Activated CD4-positive, alpha-beta T cell treated with anti-CD3 and anti-CD28 coated beads, Interleukin-2, Interleukin-6, amounts not matched to agents 100 ng/mL and 50 ng/mL, durations not matched to agents 16 hours and 8 hours (primary cell): ENCODE measurements at regions not wholly inside any gene's neighbourhood (a gene's known extent, or its start where the extent isn't known, plus 50 kb on each side); places are given as distances from the start of the nearest gene placed in this dataset.

Experiments used
- DNase-seq: peaks from one replicate; pipeline ENCODE4 v3.0.0-alpha.2; 2020

DNA sequence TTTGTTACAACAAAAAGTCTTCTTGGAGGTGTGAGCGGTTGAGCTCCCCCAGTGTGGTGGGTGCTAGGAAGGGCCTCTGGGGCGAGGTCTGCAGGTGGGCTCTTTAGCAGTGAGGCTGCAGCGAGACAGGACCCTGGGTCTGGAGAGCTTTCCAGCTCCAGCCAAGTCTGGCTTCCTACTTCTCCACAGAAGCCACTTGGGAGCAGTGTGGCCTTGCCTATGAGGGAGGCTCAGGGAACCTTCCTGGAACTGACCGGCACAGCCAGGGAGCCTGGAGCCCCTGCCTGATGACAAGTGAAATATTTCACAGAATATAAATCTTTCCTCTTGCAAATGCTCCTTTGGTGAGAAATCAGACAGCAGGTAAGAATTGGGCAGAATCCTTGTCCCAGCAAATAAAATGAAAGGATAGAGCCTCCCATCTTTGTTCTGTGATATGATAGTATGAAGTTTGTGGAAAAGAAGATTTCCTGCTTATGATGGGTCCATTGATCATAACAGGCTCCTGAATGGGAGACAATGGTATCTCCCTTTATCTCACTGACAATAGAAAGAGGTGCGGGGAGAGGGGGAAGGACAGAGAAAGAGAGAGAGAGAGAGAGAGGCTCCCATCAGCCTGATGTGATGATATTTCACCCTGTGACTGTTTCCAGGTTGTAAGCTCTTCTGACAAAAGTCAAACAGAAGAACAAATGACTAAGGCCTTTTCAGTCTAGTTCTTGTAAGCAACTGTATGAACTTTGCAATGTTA is 289.8 kb upstream of the SPRED2 start:
- no peak for DNase-seq

- DNase-seq, result no peak
Observed at GRCh38 chr2:65716698-65717097, 284.3 kb upstream of the SPRED2 start.

- DNase-seq, result no peak
Observed at GRCh38 chr2:65715323-65715722, 282.9 kb upstream of the SPRED2 start.

DNA sequence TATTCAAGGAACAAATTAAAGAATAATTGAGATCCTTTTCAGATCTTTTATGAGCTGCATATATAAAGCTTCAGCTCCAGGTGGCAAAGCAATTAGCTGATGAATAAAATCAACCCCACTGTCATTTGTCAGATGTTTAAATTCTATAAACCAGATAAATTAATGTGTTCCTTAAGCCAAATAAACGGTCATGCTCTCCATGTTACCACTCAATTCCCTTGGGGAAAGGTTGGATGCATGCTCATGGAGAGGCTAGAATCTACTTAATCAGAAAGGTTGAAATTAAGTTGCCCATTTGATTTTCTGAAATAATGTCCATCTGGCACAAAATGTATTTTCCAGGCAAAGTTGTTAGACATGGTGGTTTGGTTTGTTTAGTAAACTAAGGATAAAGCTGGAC is 282.5 kb upstream of the SPRED2 start:
- DNase-seq, result no peak

GRCh38 chr2:65711863-65712262 is 279.5 kb upstream of the SPRED2 start:
- DNase-seq, result no peak

GRCh38 chr2:65710779-65711295 is 278.4 kb upstream of the SPRED2 start:
- DNase-seq, result peak; percentile 7

DNA sequence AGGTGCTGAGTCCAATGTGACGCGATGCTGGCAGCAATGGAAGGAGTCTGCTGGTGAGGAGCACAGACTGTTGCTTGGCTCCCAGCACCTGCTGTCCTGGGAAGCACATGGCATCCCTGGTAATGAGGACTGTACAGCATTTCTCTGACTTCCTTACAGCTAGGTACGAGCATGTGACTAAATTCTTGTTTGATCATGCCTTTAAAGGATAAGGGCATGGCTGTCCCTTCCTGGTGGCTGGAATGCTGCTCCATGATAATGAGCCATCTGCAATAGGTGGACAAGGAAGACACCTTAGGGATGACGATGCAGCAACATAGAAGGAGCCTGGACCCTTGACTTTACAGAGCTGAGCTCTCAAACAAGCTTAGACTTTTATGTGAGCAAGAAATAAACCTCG is 278.0 kb upstream of the SPRED2 start:
- DNase-seq, result no peak

DNA sequence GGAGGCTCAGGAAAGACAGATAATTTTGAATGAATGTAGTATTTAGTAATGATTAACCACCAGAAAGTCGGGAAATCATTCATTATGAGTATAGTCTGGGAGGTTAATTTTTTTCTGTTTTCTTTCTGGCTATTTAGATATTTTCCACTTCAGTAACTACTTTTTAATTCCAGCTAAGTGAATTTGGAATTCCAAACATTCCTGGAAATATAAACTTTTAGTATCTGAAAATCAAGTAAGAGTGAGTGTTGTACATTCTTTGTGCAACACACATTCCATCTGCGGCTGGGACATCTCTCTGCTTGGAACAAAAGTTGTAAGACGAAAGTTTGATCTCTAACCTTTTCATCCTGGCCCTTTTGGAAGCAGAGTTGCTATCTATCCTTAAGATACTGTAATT is 275.7 kb upstream of the SPRED2 start:
- DNase-seq, result no peak

- DNase-seq, result no peak
Observed at GRCh38 chr2:65706411-65706810, 274.0 kb upstream of the SPRED2 start.

DNA sequence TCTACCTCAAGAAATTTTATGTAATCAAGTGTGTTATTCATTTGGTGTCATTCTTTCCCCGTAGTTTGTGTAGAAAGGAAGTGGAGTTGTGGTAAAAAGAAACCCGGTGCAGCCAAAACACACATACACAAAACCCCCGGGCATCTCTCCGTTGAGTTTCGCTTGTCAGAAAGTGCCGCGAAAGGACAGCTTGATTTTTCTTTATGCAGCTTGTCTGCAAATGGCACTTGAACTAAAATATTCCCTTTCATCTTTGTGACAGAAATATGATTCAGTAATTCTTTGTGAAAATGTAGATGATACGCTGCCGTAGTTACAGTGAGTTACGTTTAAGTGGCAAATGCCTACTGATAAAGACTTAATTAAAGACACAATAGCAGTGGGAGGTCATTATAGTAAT is 268.8 kb upstream of the SPRED2 start:
- no peak for DNase-seq

GRCh38 chr2:65700720-65701119 is 268.3 kb upstream of the SPRED2 start:
- no peak for DNase-seq

- no peak for DNase-seq
Observed at GRCh38 chr2:65700004-65700651, 267.7 kb upstream of the SPRED2 start.

DNA sequence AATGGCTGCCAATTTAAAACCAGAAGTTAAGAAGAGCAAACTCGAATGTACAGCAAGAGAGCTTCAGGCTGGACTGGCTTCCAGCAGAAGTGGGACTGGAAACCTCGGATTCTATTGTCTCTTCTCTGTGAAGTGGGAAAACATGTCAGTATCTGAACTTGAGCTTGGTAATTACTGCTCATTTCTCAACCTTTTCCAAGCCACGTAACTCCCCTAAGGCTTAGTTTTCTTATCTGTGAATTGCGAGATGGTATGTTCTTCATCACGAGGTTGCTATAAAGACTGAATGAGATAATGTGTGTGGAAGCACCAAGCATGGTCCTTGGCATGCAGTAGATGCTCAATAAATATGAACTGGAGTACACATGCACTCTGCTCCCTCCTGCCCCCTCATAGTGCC is 259.4 kb upstream of the SPRED2 start:
- no peak for DNase-seq

- no peak for DNase-seq
Observed at GRCh38 chr2:65688141-65688886, 255.9 kb upstream of the SPRED2 start.

- DNase-seq, result no peak
Observed at GRCh38 chr2:65687614-65688013, 255.2 kb upstream of the SPRED2 start.

- no peak for DNase-seq
Observed at GRCh38 chr2:65686928-65687521, 254.6 kb upstream of the SPRED2 start.

- no peak for DNase-seq
Observed at GRCh38 chr2:65681503-65681902, 249.1 kb upstream of the SPRED2 start.

- no peak for DNase-seq
Observed at GRCh38 chr2:65678779-65679391, 246.5 kb upstream of the SPRED2 start.

- DNase-seq, result no peak
Observed at GRCh38 chr2:65675350-65675749, 243.0 kb upstream of the SPRED2 start.

GRCh38 chr2:65671670-65672242 is 239.4 kb upstream of the SPRED2 start:
- no peak for DNase-seq

DNA sequence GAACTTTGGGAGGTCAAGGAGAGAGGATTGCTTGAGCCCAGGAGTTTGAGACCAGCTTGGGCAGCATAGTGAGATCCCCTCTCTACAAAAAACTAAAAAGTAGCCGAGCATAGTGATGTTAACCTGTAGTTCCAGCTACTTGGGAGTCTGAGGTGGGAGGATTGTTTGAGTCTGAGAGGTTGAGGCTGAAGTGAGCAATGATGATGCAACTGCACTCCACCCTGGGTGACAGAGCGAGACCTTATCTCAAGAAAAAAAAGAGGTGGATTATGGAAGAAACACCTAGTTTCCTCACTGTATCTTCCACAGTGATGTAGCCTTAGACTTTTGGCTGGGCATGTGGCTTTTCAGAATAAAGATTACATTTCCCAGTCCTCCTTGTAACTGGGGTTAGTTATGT is 237.2 kb upstream of the SPRED2 start:
- no peak for DNase-seq

- no peak for DNase-seq
Observed at GRCh38 chr2:65668744-65669143, 236.3 kb upstream of the SPRED2 start.
